C4-2B (cell line): ENCODE measurements at regions not wholly inside any gene's neighbourhood (a gene's known extent, or its start where the extent isn't known, plus 50 kb on each side); places are given as distances from the start of the nearest gene placed in this dataset.

Experiments
- CTCF ChIP-seq: fragments of 450-650 bp; conservative IDR thresholded peaks from 2 replicates; pipeline ENCODE4 v1.5.1; 2017; ENCODE audit warnings: mild to moderate bottlenecking
- ZFX ChIP-seq: fragments of 450-650 bp; IDR thresholded peaks from 2 replicates; pipeline ENCODE4 v1.6.1; 2017

- TF ChIP-seq CTCF (no peak), ZFX (no peak)
Observed at GRCh38 chrX:68909945-68910344, 81.1 kb downstream of the EFNB1 start.
